Keratinocyte (primary cell): ENCODE measurements at regions not wholly inside any gene's neighbourhood (a gene's known extent, or its start where the extent isn't known, plus 50 kb on each side); places are given as distances from the start of the nearest gene placed in this dataset.

Source experiments
- DNase-seq: peaks from one replicate; pipeline ENCODE4 v3.0.0-alpha.2; 2011; ENCODE audit warnings: low read depth, missing footprints, low spot score
- FAIRE-seq: peaks from 2 replicates; lab custom pipeline; 2011; peaks lifted over from hg19 to GRCh38; lab: Jason Lieb, UNC
- H2AFZ ChIP-seq: 2 replicates; pipeline ENCODE4 v1.6.0; 2012; ENCODE audit warnings: low read length, control low read depth, inconsistent platforms; ENCODE audit not compliant: control insufficient read depth
- H3K27ac ChIP-seq: 2 replicates; pipeline ENCODE4 v1.5.1; 2011; ENCODE audit warnings: low read length; ENCODE audit not compliant: control insufficient read depth, insufficient read depth
- H3K27me3 ChIP-seq: 3 replicates; pipeline ENCODE4 v1.6.0; 2011; ENCODE audit warnings: low read length; ENCODE audit not compliant: control insufficient read depth, insufficient read depth; ENCODE audit errors: extremely low read depth
- H3K36me3 ChIP-seq, 2 experiments: 2 replicates in 1 of 2; 3 replicates in 1 of 2; pipeline ENCODE4 v1.5.1; 2011; ENCODE audit warnings: low read length in 2 of 2, mild to moderate bottlenecking in 1 of 2; ENCODE audit not compliant: control insufficient read depth in 2 of 2, insufficient read depth in 2 of 2; ENCODE audit errors: extremely low read depth in 1 of 2
- H3K4me1 ChIP-seq: 3 replicates; pipeline ENCODE4 v1.5.1; 2011; ENCODE audit warnings: low read length; ENCODE audit not compliant: control insufficient read depth, insufficient read depth; ENCODE audit errors: extremely low read depth
- H3K4me2 ChIP-seq: 3 replicates; pipeline ENCODE4 v1.6.0; 2011; ENCODE audit warnings: low read depth, low read length; ENCODE audit not compliant: control insufficient read depth, insufficient read depth; ENCODE audit errors: extremely low read depth
- H3K4me3 ChIP-seq, 3 experiments: fragments of 200-600 bp in 1 of 3; sonication (generic) in 1 of 3; 2 replicates in 2 of 3; 3 replicates in 1 of 3; pipeline ENCODE4 v1.5.1; 2011 to 2016; ENCODE audit warnings: low read length in 3 of 3, mild to moderate bottlenecking in 3 of 3, control low read depth in 2 of 3, inconsistent platforms in 1 of 3, low read depth in 1 of 3, mixed read lengths in 1 of 3, mixed run types in 1 of 3, moderate library complexity in 1 of 3; ENCODE audit not compliant: control insufficient read depth in 2 of 3, insufficient read depth in 2 of 3; ENCODE audit errors: extremely low read depth in 1 of 3
- H3K79me2 ChIP-seq: 2 replicates; pipeline ENCODE4 v1.6.0; 2012; ENCODE audit warnings: low read length; ENCODE audit not compliant: control insufficient read depth, insufficient read depth
- H3K9ac ChIP-seq: 3 replicates; pipeline ENCODE4 v1.6.0; 2011; ENCODE audit warnings: low read length; ENCODE audit not compliant: control insufficient read depth, insufficient read depth; ENCODE audit errors: extremely low read depth
- H3K9me1 ChIP-seq: 3 replicates; pipeline ENCODE4 v1.6.0; 2011; ENCODE audit warnings: low read length; ENCODE audit not compliant: control insufficient read depth, insufficient read depth; ENCODE audit errors: extremely low read depth
- H3K9me3 ChIP-seq: 2 replicates; pipeline ENCODE4 v1.5.1; 2012; ENCODE audit warnings: low read depth, low read length; ENCODE audit not compliant: control insufficient read depth
- H4K20me1 ChIP-seq: 3 replicates; pipeline ENCODE4 v1.6.0; 2011; ENCODE audit warnings: low read length; ENCODE audit not compliant: control insufficient read depth, insufficient read depth; ENCODE audit errors: extremely low read depth
- EZH2 ChIP-seq: IDR thresholded peaks from one replicate; pipeline ENCODE4 v1.6.1; 2012; ENCODE audit warnings: inconsistent platforms, mild to moderate bottlenecking, low read length, moderate library complexity
- dilution Hi-C: fragments of 300-500 bp; cut with MboI; formaldehyde crosslinking; loops from one replicate; pipeline ENCODE4 v1.7.0; 2020; ENCODE audit warnings: low sequenced_read_pairs; ENCODE audit not compliant: extremely low pct_ligation_motif_present
- TF ChIP-seq, protein P1 (sequence below), 3 experiments: IDR thresholded peaks in 1 of 3; conservative IDR thresholded peaks in 1 of 3; optimal IDR thresholded peaks in 1 of 3; 2 replicates in 2 of 3; 3 replicates in 1 of 3; pipeline versions ENCODE3 to v1.5.1; 2011; ENCODE audit warnings: low read length in 3 of 3, mild to moderate bottlenecking in 3 of 3, moderate library complexity in 2 of 3, control low read depth in 1 of 3, inconsistent platforms in 1 of 3; ENCODE audit not compliant: insufficient read depth in 2 of 3; ENCODE audit errors: extremely low read depth in 1 of 3

DNA sequence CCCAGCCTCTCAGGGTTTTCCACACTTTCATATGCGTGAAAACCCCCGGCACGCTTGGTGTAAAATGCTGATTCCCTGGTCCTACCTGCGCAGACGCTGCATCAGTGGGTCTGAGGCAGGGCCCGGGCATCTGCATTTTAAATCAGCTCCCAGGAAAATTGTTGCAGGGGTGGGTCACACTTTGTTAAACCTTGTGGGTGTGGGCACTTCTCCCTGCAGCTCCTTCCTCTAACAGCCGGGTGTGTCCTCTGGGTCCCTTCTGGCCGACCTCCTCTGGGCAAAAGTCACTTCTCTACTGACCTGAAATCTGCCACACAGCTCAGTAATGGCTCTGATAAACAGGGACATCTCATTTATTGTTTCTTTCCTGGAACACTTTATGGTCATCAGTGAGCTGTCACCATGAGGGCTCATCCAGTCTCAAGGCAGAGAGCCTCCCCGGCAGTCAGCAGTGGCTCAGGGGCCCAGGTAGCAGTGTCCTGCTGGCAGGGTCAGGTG is 52.8 kb upstream of the TMPRSS2 start:
- Histone ChIP-seq H3K9me3 (no peaks in the 10 kb centered on the region), H3K4me2 (no peak overlapping the region), H3K4me3 (no peak overlapping the region), H3K36me3 (no peaks in the 10 kb centered on the region), H2AFZ (no peak overlapping the region), H3K27ac (no peak overlapping the region), H3K27me3 (peaks cover 11% of the 10 kb centered on the region), H3K9ac (no peak overlapping the region), H3K79me2 (no peaks in the 10 kb centered on the region), H3K4me1 (peaks cover 8% of the 10 kb centered on the region), H4K20me1 (no peaks in the 10 kb centered on the region), H3K9me1 (no peaks in the 10 kb centered on the region)
- DNase-seq (no peak), FAIRE-seq (no peak)
- TF ChIP-seq, protein P1, sequence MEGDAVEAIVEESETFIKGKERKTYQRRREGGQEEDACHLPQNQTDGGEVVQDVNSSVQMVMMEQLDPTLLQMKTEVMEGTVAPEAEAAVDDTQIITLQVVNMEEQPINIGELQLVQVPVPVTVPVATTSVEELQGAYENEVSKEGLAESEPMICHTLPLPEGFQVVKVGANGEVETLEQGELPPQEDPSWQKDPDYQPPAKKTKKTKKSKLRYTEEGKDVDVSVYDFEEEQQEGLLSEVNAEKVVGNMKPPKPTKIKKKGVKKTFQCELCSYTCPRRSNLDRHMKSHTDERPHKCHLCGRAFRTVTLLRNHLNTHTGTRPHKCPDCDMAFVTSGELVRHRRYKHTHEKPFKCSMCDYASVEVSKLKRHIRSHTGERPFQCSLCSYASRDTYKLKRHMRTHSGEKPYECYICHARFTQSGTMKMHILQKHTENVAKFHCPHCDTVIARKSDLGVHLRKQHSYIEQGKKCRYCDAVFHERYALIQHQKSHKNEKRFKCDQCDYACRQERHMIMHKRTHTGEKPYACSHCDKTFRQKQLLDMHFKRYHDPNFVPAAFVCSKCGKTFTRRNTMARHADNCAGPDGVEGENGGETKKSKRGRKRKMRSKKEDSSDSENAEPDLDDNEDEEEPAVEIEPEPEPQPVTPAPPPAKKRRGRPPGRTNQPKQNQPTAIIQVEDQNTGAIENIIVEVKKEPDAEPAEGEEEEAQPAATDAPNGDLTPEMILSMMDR (optimal IDR thresholded peaks at IDR 0.05 in 1 of 3, IDR thresholded peaks at IDR 0.05 in 1 of 3, conservative IDR thresholded peaks at IDR 0.05 in 1 of 3; ENCODE audit: extremely low read depth in 1 of 3, insufficient read depth in 2 of 3, low read length in 3 of 3): no peak
- no peak for TF ChIP-seq EZH2
- dilution Hi-C loops: no loop called here

DNA sequence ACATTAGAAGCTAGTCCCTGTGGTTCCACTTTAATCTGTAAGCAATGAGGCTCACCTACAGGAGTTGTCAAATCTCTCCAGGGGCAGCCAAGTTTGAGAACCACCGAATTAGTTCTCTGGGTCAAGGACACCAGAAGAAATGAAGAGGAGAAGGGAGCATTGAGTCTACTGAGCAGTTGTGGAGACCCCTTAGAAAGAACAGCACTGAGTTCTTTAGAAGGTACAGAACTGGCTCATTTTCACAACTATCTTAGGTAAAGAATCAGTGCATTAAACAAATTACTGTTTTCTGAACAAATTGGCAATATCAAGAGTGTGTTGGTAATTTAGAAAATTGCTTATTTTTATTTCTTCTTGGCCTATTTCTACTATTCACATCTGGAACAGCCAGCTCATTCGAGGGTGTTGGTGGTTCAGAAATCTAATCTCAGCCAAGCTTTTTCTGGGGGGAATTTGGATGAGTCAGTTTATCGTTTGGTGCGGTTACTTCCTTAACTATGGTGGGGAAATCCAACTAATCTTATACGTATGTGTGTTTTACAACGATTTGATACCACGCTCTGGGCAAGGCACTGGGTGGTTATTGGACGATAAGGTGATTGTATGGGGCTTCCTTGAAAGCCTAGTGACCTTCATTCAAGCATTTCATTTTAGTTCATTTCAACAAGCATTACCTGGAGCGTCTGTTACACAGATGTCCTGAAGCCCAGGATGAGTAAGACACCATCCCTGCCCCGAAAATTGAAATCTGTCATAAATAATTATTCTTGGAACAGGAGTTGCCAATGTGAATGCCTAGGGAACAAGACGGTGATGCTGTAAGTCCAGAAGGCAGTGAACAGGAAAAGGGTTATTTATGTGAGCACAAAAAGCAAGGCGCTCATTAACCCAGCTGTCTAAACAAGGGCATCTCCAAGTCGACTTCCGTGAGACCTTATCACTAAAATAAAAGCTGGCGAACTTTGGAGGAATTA is 52.0 kb upstream of the TMPRSS2 start:
- H3K4me2 ChIP-seq: peak overlapping the region; percentile 40

More for the DNA sequence above, 52.0 kb upstream of the TMPRSS2 start:
- Histone ChIP-seq H3K4me1 (peaks cover 8% of the 10 kb centered on the region), H3K36me3 (no peaks in the 10 kb centered on the region), H3K9me1 (no peaks in the 10 kb centered on the region), H3K27me3 (peaks cover 11% of the 10 kb centered on the region), H3K9ac (no peak overlapping the region), H3K9me3 (no peaks in the 10 kb centered on the region), H2AFZ (peak overlapping the region; percentile 16), H4K20me1 (no peaks in the 10 kb centered on the region), H3K4me3 (no peak overlapping the region), H3K79me2 (no peaks in the 10 kb centered on the region), H3K27ac (no peak overlapping the region)
- no peak for TF ChIP-seq EZH2
- TF ChIP-seq, protein P1 (optimal IDR thresholded peaks at IDR 0.05 in 1 of 3, IDR thresholded peaks at IDR 0.05 in 1 of 3, conservative IDR thresholded peaks at IDR 0.05 in 1 of 3; ENCODE audit: extremely low read depth in 1 of 3, insufficient read depth in 2 of 3, low read length in 3 of 3): no peak
- dilution Hi-C loops: no loop called here
- no peak for FAIRE-seq
- no peak for DNase-seq
